HEK293 (cell line): ENCODE measurements at regions not wholly inside any gene's neighbourhood (a gene's known extent, or its start where the extent isn't known, plus 50 kb on each side); places are given as distances from the start of the nearest gene placed in this dataset.
A peak's percentile ranks its signal among the peaks of the same experiment; 100 is the strongest.

Source experiments
- FEZF1 ChIP-seq: fragments of 450-650 bp; formaldehyde crosslinking; IDR thresholded peaks from 2 replicates; pipeline ENCODE4 v1.5.1; 2016; ENCODE audit warnings: missing biosample characterization, missing genetic modification characterization
- GLI2 ChIP-seq: fragments of 450-650 bp; formaldehyde crosslinking; IDR thresholded peaks from 2 replicates; pipeline ENCODE4; 2017; ENCODE audit warnings: missing biosample characterization, missing genetic modification characterization, low read depth, borderline replicate concordance
- GLI4 ChIP-seq: fragments of 450-650 bp; formaldehyde crosslinking; IDR thresholded peaks from 2 replicates; pipeline ENCODE4 v1.5.1; 2016; ENCODE audit warnings: missing biosample characterization, missing genetic modification characterization
- HOXD13 ChIP-seq: sonication (generic); formaldehyde crosslinking; IDR thresholded peaks from 2 replicates; pipeline ENCODE4 v1.8.0; 2022; ENCODE audit warnings: missing genetic modification reagents, borderline replicate concordance
- INSM2 ChIP-seq: fragments of 450-650 bp; formaldehyde crosslinking; IDR thresholded peaks from 2 replicates; pipeline ENCODE4 v1.5.1; 2016; ENCODE audit warnings: missing biosample characterization, missing genetic modification characterization
- REST ChIP-seq: fragments of 450-650 bp; formaldehyde crosslinking; IDR thresholded peaks from 2 replicates; pipeline ENCODE4 v1.5.1; 2016; ENCODE audit warnings: missing biosample characterization, missing genetic modification characterization
- SALL2 ChIP-seq: fragments of 450-650 bp; formaldehyde crosslinking; IDR thresholded peaks from 2 replicates; pipeline ENCODE4 v1.5.0; 2017; ENCODE audit warnings: missing biosample characterization, mild to moderate bottlenecking, missing genetic modification characterization, borderline replicate concordance
- YY1 ChIP-seq: fragments of 450-650 bp; formaldehyde crosslinking; IDR thresholded peaks from 2 replicates; pipeline ENCODE4 v1.5.1; 2018; ENCODE audit warnings: missing biosample characterization, missing genetic modification characterization
- ZFP3 ChIP-seq: fragments of 450-650 bp; formaldehyde crosslinking; IDR thresholded peaks from 2 replicates; pipeline ENCODE4 v1.5.1; 2016; ENCODE audit warnings: low read depth, missing biosample characterization, missing genetic modification characterization
- ZNF133 ChIP-seq: fragments of 450-650 bp; formaldehyde crosslinking; IDR thresholded peaks from 2 replicates; pipeline ENCODE4 v1.5.1; 2016; ENCODE audit warnings: missing biosample characterization, missing genetic modification characterization
- ZNF2 ChIP-seq: fragments of 450-650 bp; formaldehyde crosslinking; IDR thresholded peaks from 2 replicates; pipeline ENCODE4 v1.5.1; 2016; ENCODE audit warnings: missing biosample characterization, missing genetic modification characterization
- ZNF37A ChIP-seq: fragments of 450-650 bp; IDR thresholded peaks from 2 replicates; pipeline ENCODE4 v1.5.1; 2018; ENCODE audit warnings: missing biosample characterization, missing genetic modification characterization
- ZNF404 ChIP-seq: fragments of 450-650 bp; formaldehyde crosslinking; IDR thresholded peaks from 2 replicates; pipeline ENCODE4 v1.5.1; 2017; ENCODE audit warnings: missing biosample characterization, missing genetic modification characterization
- ZNF423 ChIP-seq: fragments of 450-650 bp; formaldehyde crosslinking; IDR thresholded peaks from 2 replicates; pipeline ENCODE4 v1.5.1; 2016; ENCODE audit warnings: missing biosample characterization, missing genetic modification characterization
- ZNF433 ChIP-seq: fragments of 450-650 bp; formaldehyde crosslinking; IDR thresholded peaks from 2 replicates; pipeline ENCODE4 v1.5.1; 2016; ENCODE audit warnings: missing biosample characterization, missing genetic modification characterization, low read depth
- ZNF510 ChIP-seq: fragments of 450-650 bp; formaldehyde crosslinking; IDR thresholded peaks from 2 replicates; pipeline ENCODE4 v1.5.1; 2018; ENCODE audit warnings: mild to moderate bottlenecking, missing genetic modification characterization, missing biosample characterization; ENCODE audit not compliant: insufficient replicate concordance
- ZNF623 ChIP-seq: fragments of 450-650 bp; formaldehyde crosslinking; IDR thresholded peaks from 2 replicates; pipeline ENCODE4 v1.5.1; 2016; ENCODE audit warnings: missing biosample characterization, missing genetic modification characterization
- ZNF624 ChIP-seq: fragments of 450-650 bp; formaldehyde crosslinking; IDR thresholded peaks from 2 replicates; pipeline ENCODE4 v1.5.1; 2017; ENCODE audit warnings: missing biosample characterization, missing genetic modification characterization
- ZNF670 ChIP-seq: fragments of 450-650 bp; formaldehyde crosslinking; IDR thresholded peaks from 2 replicates; pipeline ENCODE4 v1.5.1; 2016; ENCODE audit warnings: missing biosample characterization, missing genetic modification characterization, low read depth
- ZNF677 ChIP-seq: fragments of 450-650 bp; IDR thresholded peaks from 2 replicates; pipeline ENCODE4 v1.5.0; 2018; ENCODE audit warnings: missing biosample characterization, mild to moderate bottlenecking, missing genetic modification characterization, moderate library complexity
- ZNF837 ChIP-seq: fragments of 450-650 bp; formaldehyde crosslinking; IDR thresholded peaks from 2 replicates; pipeline ENCODE4 v1.5.1; 2016; ENCODE audit warnings: missing biosample characterization, missing genetic modification characterization
- ZSCAN18 ChIP-seq: fragments of 450-650 bp; formaldehyde crosslinking; IDR thresholded peaks from 2 replicates; pipeline ENCODE4 v1.5.1; 2016; ENCODE audit warnings: missing biosample characterization, missing genetic modification characterization
- TF ChIP-seq, protein P1 (sequence below): fragments of 450-650 bp; formaldehyde crosslinking; IDR thresholded peaks from 2 replicates; pipeline ENCODE4 v1.5.1; 2017; ENCODE audit warnings: missing biosample characterization, missing genetic modification characterization

DNA sequence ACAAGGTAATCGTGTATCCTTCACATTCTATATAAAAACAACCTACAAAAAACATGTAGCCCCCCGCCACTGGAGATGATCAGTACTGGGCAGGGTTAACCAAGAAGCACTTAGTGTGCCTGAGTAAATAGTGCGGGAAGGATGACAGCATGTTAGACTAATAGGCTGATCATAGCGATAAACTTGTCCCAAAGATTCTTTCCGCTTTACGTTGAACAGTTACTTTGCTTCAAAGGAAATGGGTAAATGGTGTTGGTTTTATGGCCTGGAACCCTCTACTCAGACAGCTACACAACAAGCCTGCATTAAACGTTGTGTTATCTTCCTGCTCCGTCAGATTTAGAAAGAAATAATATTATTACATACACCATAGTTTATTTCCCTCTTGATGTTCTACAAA, 67.7 kb downstream of the CTAGE1 start (continued):
- TF ChIP-seq YY1 (tag by site-specific recombination) (no peak), ZNF670 (no peak), ZNF433 (tag by site-specific recombination) (no peak), ZNF624 (tag by site-specific recombination) (no peak), ZNF2 (tag by site-specific recombination) (0 out of 2 replicates have a peak, but pooled peaks have one; percentile 32), ZNF510 (tag by site-specific recombination) (no peak), ZNF404 (tag by site-specific recombination) (no peak), GLI4 (no peak), FEZF1 (peak; percentile 54; the same call in 1 of the 2 replicates), INSM2 (peak; percentile 48; the same call in 1 of the 2 replicates), REST (no peak), ZSCAN18 (tag by site-specific recombination) (no peak), ZNF623 (no peak), ZNF37A (tag by site-specific recombination) (no peak), HOXD13 (CRISPR knock-in tag) (no peak), ZNF133 (tag by site-specific recombination) (no peak), ZNF837 (tag by site-specific recombination) (no peak), GLI2 (no peak), SALL2 (tag by site-specific recombination) (no peak), ZNF423 (tag by site-specific recombination) (no peak), ZNF677 (tag by site-specific recombination) (no peak), ZFP3 (tag by site-specific recombination) (no peak)
- TF ChIP-seq, protein P1, sequence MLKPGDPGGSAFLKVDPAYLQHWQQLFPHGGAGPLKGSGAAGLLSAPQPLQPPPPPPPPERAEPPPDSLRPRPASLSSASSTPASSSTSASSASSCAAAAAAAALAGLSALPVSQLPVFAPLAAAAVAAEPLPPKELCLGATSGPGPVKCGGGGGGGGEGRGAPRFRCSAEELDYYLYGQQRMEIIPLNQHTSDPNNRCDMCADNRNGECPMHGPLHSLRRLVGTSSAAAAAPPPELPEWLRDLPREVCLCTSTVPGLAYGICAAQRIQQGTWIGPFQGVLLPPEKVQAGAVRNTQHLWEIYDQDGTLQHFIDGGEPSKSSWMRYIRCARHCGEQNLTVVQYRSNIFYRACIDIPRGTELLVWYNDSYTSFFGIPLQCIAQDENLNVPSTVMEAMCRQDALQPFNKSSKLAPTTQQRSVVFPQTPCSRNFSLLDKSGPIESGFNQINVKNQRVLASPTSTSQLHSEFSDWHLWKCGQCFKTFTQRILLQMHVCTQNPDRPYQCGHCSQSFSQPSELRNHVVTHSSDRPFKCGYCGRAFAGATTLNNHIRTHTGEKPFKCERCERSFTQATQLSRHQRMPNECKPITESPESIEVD (tag by site-specific recombination) = peak; percentile 53
- TF ChIP-seq, all 188 proteins: peak for 31
